WTC11 (cell line): ENCODE measurements at regions not wholly inside any gene's neighbourhood (a gene's known extent, or its start where the extent isn't known, plus 50 kb on each side); places are given as distances from the start of the nearest gene placed in this dataset.

Experiments used
- ATAC-seq: fragments of 200-7000 bp; cut with Tn5 transposase; 2 replicates; pipeline ENCODE4 v1.10.0; 2021; ENCODE audit warnings: mild to moderate bottlenecking, moderate library complexity
- CTCF ChIA-PET: fragments of 300-600 bp; sonication (Branson Sonifier 250); formaldehyde crosslinking; loops from one replicate; lab custom pipeline; 2021; ENCODE audit warnings: antibody characterized with exemption; lab: Charles Lee
- POLR2A ChIA-PET: fragments of 350-600 bp; sonication (Branson Sonifier 250); formaldehyde crosslinking; loops from one replicate; lab custom pipeline; 2021; ENCODE audit warnings: antibody characterized with exemption; lab: Charles Lee
- DNase-seq: peaks from one replicate; pipeline ENCODE4 v3.0.0; 2021; ENCODE audit warnings: low spot score
- H3K27ac Mint-ChIP-seq: 2 replicates; pipeline ENCODE4 v1.8.0; 2021; ENCODE audit warnings: mixed read lengths
- H3K27me3 Mint-ChIP-seq: 2 replicates; pipeline ENCODE4 v1.8.0; 2021; ENCODE audit warnings: low read depth, mild to moderate bottlenecking, moderate library complexity, mixed read lengths
- H3K36me3 Mint-ChIP-seq: 2 replicates; pipeline ENCODE4 v1.8.0; 2021; ENCODE audit warnings: mixed read lengths
- H3K4me1 Mint-ChIP-seq: 2 replicates; pipeline ENCODE4 v1.8.0; 2022; ENCODE audit warnings: mixed read lengths
- H3K4me3 Mint-ChIP-seq: 2 replicates; pipeline ENCODE4 v1.8.0; 2021; ENCODE audit warnings: mild to moderate bottlenecking, moderate library complexity, mixed read lengths
- H3K9me3 Mint-ChIP-seq: 2 replicates; pipeline ENCODE4 v1.8.0; 2021; ENCODE audit warnings: mixed read lengths
- ARID4B ChIP-seq: sonication (generic); formaldehyde crosslinking; IDR thresholded peaks from 2 replicates; pipeline ENCODE4 v1.8.0; 2023; ENCODE audit warnings: missing genetic modification reagents, mild to moderate bottlenecking, borderline replicate concordance
- ATF3 ChIP-seq: sonication (generic); formaldehyde crosslinking; conservative IDR thresholded peaks from 2 replicates; pipeline ENCODE4 v1.8.1; 2022; ENCODE audit warnings: mild to moderate bottlenecking, missing genetic modification reagents
- CREB1 ChIP-seq: sonication (generic); formaldehyde crosslinking; IDR thresholded peaks from 2 replicates; pipeline ENCODE4 v1.8.0; 2023; ENCODE audit warnings: mild to moderate bottlenecking, missing genetic modification reagents
- EMX1 ChIP-seq: fragments of 250-450 bp; sonication (Bioruptor Pico); IDR thresholded peaks from 2 replicates; pipeline ENCODE4 v1.8.0; 2021; ENCODE audit warnings: mild to moderate bottlenecking
- FOXP1 ChIP-seq: sonication (generic); formaldehyde crosslinking; IDR thresholded peaks from 2 replicates; pipeline ENCODE4 v1.8.0; 2022; ENCODE audit warnings: missing genetic modification reagents, mild to moderate bottlenecking, moderate library complexity, borderline replicate concordance
- GRHL2 ChIP-seq: fragments of 250-450 bp; sonication (Bioruptor Pico); IDR thresholded peaks from 2 replicates; pipeline ENCODE4 v1.8.0; 2022; ENCODE audit warnings: mild to moderate bottlenecking, moderate library complexity; ENCODE audit not compliant: insufficient replicate concordance, severe bottlenecking
- NFE2L1 ChIP-seq: sonication (generic); formaldehyde crosslinking; IDR thresholded peaks from 2 replicates; pipeline ENCODE4 v1.8.1; 2023; ENCODE audit warnings: missing genetic modification reagents
- ZBTB21 ChIP-seq: sonication (generic); formaldehyde crosslinking; IDR thresholded peaks from 2 replicates; pipeline ENCODE4 v1.8.1; 2023; ENCODE audit warnings: mild to moderate bottlenecking, missing genetic modification reagents, borderline replicate concordance
- ZMAT4 ChIP-seq: fragments of 250-450 bp; sonication (Bioruptor Pico); IDR thresholded peaks from 2 replicates; pipeline ENCODE4 v1.9.0; 2021; ENCODE audit warnings: mild to moderate bottlenecking
- ZNF138 ChIP-seq: sonication (generic); formaldehyde crosslinking; conservative IDR thresholded peaks from 2 replicates; pipeline ENCODE4 v1.8.1; 2022; ENCODE audit warnings: mild to moderate bottlenecking, moderate library complexity, missing genetic modification reagents
- ZNF281 ChIP-seq: sonication (generic); formaldehyde crosslinking; IDR thresholded peaks from 2 replicates; pipeline ENCODE4 v1.8.0; 2023; ENCODE audit warnings: mild to moderate bottlenecking, missing genetic modification reagents
- ZNF317 ChIP-seq: sonication (generic); formaldehyde crosslinking; IDR thresholded peaks from 2 replicates; pipeline ENCODE4 v1.8.1; 2023; ENCODE audit warnings: low read depth, mild to moderate bottlenecking, moderate library complexity, missing genetic modification reagents, borderline replicate concordance
- TF ChIP-seq, protein P1 (sequence below): sonication (generic); formaldehyde crosslinking; IDR thresholded peaks from 2 replicates; pipeline ENCODE4 v1.8.1; 2023; ENCODE audit warnings: mild to moderate bottlenecking, missing genetic modification reagents, moderate library complexity
- TF ChIP-seq, protein P2 (sequence below): sonication (generic); formaldehyde crosslinking; IDR thresholded peaks from 2 replicates; pipeline ENCODE4 v1.8.0; 2023; ENCODE audit warnings: missing genetic modification reagents
- TF ChIP-seq, protein P3 (sequence below): fragments of 250-450 bp; sonication (Bioruptor Pico); conservative IDR thresholded peaks from 2 replicates; pipeline ENCODE4 v1.9.0; 2021; ENCODE audit warnings: mild to moderate bottlenecking

DNA sequence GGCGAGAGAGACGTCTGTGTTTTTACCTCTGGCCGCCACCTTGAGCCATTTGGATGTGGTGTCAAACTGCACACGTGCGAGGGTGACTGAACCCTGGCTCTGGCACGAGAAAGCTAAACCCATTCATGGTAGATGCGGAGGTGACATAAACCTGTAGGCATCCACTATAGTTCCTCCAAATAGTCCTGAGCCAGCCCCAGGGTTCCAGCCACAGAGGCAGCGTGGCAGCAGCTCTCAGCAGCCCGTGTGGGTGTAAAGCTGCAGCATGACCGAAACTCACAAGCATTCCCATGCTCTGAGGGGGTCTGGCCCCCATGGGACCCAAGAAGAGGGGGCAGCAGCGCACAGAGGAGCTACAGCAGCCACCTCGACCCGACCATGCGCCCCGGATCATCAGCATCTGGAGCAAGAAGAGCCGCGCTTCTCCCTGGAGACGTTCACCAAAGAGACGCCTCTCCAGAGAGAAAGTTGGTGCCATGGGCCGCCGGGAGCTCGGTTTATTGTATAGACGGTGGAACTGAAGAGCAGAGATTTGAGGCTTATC, 303.8 kb upstream of the IRX4 start:
- Mint-ChIP-seq H3K36me3 (no peaks in the 10 kb centered on the region), H3K27ac (no peak overlapping the region), H3K4me1 (0 out of 2 replicates have a peak, but pooled peaks cover 3% of the 10 kb centered on the region), H3K9me3 (no peaks in the 10 kb centered on the region), H3K4me3 (no peak overlapping the region), H3K27me3 (no peaks in the 10 kb centered on the region)
- ChIA-PET POLR2A (no interaction called here), CTCF (no interaction called here)
- ATAC-seq (no peak), DNase-seq (no peak)
- no peak for TF ChIP-seq ZNF317 (CRISPR knock-in tag)
- TF ChIP-seq, protein P1, sequence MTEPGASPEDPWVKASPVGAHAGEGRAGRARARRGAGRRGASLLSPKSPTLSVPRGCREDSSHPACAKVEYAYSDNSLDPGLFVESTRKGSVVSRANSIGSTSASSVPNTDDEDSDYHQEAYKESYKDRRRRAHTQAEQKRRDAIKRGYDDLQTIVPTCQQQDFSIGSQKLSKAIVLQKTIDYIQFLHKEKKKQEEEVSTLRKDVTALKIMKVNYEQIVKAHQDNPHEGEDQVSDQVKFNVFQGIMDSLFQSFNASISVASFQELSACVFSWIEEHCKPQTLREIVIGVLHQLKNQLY (CRISPR knock-in tag) = no peak
- no peak for TF ChIP-seq ZNF138 (CRISPR knock-in tag)
- no peak for TF ChIP-seq ATF3 (CRISPR knock-in tag)
- TF ChIP-seq, protein P2, sequence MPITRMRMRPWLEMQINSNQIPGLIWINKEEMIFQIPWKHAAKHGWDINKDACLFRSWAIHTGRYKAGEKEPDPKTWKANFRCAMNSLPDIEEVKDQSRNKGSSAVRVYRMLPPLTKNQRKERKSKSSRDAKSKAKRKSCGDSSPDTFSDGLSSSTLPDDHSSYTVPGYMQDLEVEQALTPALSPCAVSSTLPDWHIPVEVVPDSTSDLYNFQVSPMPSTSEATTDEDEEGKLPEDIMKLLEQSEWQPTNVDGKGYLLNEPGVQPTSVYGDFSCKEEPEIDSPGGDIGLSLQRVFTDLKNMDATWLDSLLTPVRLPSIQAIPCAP = no peak
- no peak for TF ChIP-seq CREB1 (CRISPR knock-in tag)
- TF ChIP-seq ZNF281 (CRISPR knock-in tag) = no peak
- TF ChIP-seq NFE2L1 (CRISPR knock-in tag) = no peak
- TF ChIP-seq ZMAT4 (CRISPR knock-in tag) = no peak
- TF ChIP-seq ARID4B (CRISPR knock-in tag) = no peak
- no peak for TF ChIP-seq FOXP1 (CRISPR knock-in tag)
- no peak for TF ChIP-seq GRHL2
- TF ChIP-seq, protein P3, sequence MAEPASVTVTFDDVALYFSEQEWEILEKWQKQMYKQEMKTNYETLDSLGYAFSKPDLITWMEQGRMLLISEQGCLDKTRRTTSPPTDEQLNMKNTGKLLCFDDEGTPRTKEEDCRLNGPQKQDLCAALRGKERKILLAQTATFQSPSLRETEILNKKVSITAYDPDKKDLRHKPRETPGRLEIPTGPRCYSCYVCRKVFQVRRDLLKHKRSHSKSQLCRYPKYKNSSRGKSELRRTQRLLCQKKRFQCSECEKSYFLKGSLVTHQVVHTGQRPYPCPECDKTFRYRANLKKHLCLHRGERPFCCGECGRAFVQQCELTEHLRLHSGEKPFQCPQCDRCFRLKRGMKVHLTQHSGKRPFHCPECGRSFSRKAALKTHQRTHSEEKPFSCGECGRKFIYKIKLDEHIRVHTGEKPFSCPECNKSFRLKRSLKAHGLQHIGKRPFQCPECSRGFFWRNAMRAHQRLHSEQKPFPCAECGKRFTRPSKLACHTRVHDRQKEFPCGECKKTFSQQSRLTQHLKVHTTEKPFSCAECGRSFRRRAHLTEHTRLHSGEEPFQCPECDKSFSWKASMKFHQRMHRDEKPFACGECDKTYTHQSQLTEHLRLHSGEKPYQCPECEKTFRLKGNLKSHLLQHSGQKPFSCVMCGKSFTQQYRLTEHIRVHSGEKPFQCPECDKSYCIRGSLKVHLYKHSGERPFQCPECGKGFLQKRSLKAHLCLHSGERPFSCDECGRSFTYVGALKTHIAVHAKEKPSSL (CRISPR knock-in tag) = no peak
- TF ChIP-seq ZBTB21 = no peak
- no peak for TF ChIP-seq EMX1
